ENCODE measurements at regions not wholly inside any gene's neighbourhood (a gene's known extent, or its start where the extent isn't known, plus 50 kb on each side); places are given as distances from the start of the nearest gene placed in this dataset.

GRCh38 chr4:79057772-79058171 is 118.5 kb upstream of the PAQR3 start:
- TF ChIP-seq, protein P1, sequence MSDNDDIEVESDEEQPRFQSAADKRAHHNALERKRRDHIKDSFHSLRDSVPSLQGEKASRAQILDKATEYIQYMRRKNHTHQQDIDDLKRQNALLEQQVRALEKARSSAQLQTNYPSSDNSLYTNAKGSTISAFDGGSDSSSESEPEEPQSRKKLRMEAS (IDR thresholded peaks at IDR 0.05; ENCODE audit: low read depth, low read length), result no peak
- TF ChIP-seq MYC (IDR thresholded peaks at IDR 0.05; ENCODE audit: low read depth, low read length), result no peak
- TF ChIP-seq POLR2A (IDR thresholded peaks at IDR 0.05; ENCODE audit: extremely low read depth, insufficient read length), result no peak
- no peak for TF ChIP-seq CTCF (IDR thresholded peaks at IDR 0.05; ENCODE audit: low read depth, low read length)
- no peak overlapping the region for H3K4me3 ChIP-seq (ENCODE audit: low read depth, low read length)
- DNase-seq (ENCODE audit: low read depth), result no peak

DNA sequence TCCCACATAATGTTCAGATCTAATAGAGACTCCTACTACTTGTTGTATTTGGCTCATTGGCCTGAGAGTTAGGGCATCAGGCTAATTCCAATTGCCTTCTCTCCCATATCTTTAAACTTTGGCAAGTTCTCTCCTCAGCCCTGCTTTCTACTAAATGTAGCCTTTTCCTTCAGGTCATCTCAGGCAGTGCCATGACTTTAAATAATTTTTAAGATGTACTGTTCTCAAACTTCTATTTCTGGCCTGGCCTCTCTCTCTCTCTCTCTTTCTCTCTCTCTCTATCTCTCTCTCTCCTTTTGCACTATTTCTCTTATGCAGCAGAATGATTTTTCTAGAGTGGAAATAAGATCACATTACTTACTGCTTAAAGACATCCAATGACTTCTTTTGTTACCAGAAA is 114.5 kb upstream of the PAQR3 start:
- no peak for DNase-seq (ENCODE audit: low read depth)
- no peak overlapping the region for H3K4me3 ChIP-seq (ENCODE audit: low read depth, low read length)
- no peak for TF ChIP-seq POLR2A (IDR thresholded peaks at IDR 0.05; ENCODE audit: extremely low read depth, insufficient read length)
- TF ChIP-seq, protein P1 (IDR thresholded peaks at IDR 0.05; ENCODE audit: low read depth, low read length), result no peak
- TF ChIP-seq CTCF (IDR thresholded peaks at IDR 0.05; ENCODE audit: low read depth, low read length), result no peak
- TF ChIP-seq MYC (IDR thresholded peaks at IDR 0.05; ENCODE audit: low read depth, low read length), result no peak

GRCh38 chr4:79050541-79050880 is 111.3 kb upstream of the PAQR3 start:
- peak; percentile 72 for DNase-seq (ENCODE audit: low read depth)
- H3K4me3 ChIP-seq (ENCODE audit: low read depth, low read length), result peak overlapping the region; percentile 59
- TF ChIP-seq MYC (IDR thresholded peaks at IDR 0.05; ENCODE audit: low read depth, low read length) (no peak), POLR2A (IDR thresholded peaks at IDR 0.05; ENCODE audit: extremely low read depth, insufficient read length) (no peak), CTCF (IDR thresholded peaks at IDR 0.05; ENCODE audit: low read depth, low read length) (no peak)
- TF ChIP-seq, protein P1 (IDR thresholded peaks at IDR 0.05; ENCODE audit: low read depth, low read length), result no peak

GRCh38 chr4:79049840-79050540 is 110.8 kb upstream of the PAQR3 start:
- peak overlapping the region; percentile 59 for H3K4me3 ChIP-seq (ENCODE audit: low read depth, low read length)
- DNase-seq (ENCODE audit: low read depth), result peak; percentile 67
- TF ChIP-seq, protein P1 (IDR thresholded peaks at IDR 0.05; ENCODE audit: low read depth, low read length), result no peak
- no peak for TF ChIP-seq CTCF (IDR thresholded peaks at IDR 0.05; ENCODE audit: low read depth, low read length)
- TF ChIP-seq MYC (IDR thresholded peaks at IDR 0.05; ENCODE audit: low read depth, low read length), result no peak
- no peak for TF ChIP-seq POLR2A (IDR thresholded peaks at IDR 0.05; ENCODE audit: extremely low read depth, insufficient read length)

DNA sequence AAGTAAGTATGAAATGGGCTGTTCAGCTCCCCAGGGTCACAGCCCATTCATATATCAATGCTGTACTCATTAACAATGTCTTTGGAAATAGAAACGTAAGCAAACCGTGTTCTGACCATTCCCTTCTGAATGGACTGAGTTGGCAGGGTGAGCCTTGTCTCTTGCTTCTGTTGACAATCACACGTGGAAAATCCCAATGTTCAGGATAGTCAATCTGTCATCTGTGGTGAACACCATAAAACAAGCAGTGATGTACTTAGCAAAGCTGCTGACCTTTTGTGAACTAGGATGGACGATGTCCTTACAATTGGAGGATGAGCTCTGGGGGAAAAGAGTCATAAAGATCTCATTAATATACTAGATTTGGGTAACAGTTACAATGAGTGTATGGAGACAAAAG is 109.6 kb upstream of the PAQR3 start:
- no peak for TF ChIP-seq CTCF (IDR thresholded peaks at IDR 0.05; ENCODE audit: low read depth, low read length)
- no peak for TF ChIP-seq MYC (IDR thresholded peaks at IDR 0.05; ENCODE audit: low read depth, low read length)
- TF ChIP-seq, protein P1 (IDR thresholded peaks at IDR 0.05; ENCODE audit: low read depth, low read length), result no peak
- no peak for TF ChIP-seq POLR2A (IDR thresholded peaks at IDR 0.05; ENCODE audit: extremely low read depth, insufficient read length)
- DNase-seq (ENCODE audit: low read depth), result peak; percentile 7
- no peak overlapping the region for H3K4me3 ChIP-seq (ENCODE audit: low read depth, low read length)

Data from NB4 (cell line).